ENCODE measurements at regions not wholly inside any gene's neighbourhood (a gene's known extent, or its start where the extent isn't known, plus 50 kb on each side); places are given as distances from the start of the nearest gene placed in this dataset.

DNA sequence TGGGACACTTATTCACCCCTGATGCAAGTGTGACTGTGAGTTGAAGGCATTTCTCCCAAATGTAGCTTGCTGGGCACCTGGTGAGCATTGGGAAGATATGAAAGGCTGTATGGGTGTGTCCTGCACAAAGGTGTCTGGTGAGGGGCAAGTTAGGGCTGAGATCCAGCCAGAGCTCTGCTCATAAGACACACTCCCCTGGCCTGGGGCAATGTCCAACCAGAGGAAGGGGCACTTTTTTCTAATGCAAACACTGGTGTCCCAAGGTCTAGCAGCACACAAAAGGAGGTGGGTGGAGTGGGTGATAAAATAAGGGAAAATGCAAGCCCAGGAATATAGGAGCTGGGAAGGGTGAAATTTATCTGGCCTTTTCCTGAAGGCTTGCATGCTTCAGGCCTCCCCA is 57.0 kb upstream of the TRABD2B start:
- TF ChIP-seq CTCF (conservative IDR thresholded peaks at IDR 0.05; ENCODE audit: low read depth, low read length) (no peak), POLR2A (IDR thresholded peaks at IDR 0.05; ENCODE audit: low read depth, low read length) (no peak), CEBPB (IDR thresholded peaks at IDR 0.05; ENCODE audit: low read depth, low read length) (no peak)

Data from IMR-90 (cell line).